SU-DHL-6 (cell line): ENCODE measurements at regions not wholly inside any gene's neighbourhood (a gene's known extent, or its start where the extent isn't known, plus 50 kb on each side); places are given as distances from the start of the nearest gene placed in this dataset.

Source experiments
- CTCF ChIP-seq: fragments of 200-600 bp; sonication (generic); IDR thresholded peaks from one replicate; pipeline ENCODE4 v1.5.1; 2017; ENCODE audit warnings: antibody characterized with exemption, mild to moderate bottlenecking, low read length, moderate library complexity; ENCODE audit not compliant: insufficient read depth, poor library complexity, severe bottlenecking
- EZH2phosphoT487 ChIP-seq: fragments of 200-600 bp; sonication (generic), shearing (Covaris generic); conservative IDR thresholded peaks from 2 replicates; pipeline ENCODE4 v1.6.1; 2018; ENCODE audit warnings: mild to moderate bottlenecking, antibody characterized with exemption, low read length, moderate library complexity, mixed read lengths

GRCh38 chr6:37104824-37105147 is 65.2 kb upstream of the PIM1 start:
- TF ChIP-seq CTCF, result no peak
- no peak for TF ChIP-seq EZH2phosphoT487
